GM12878 (cell line): ENCODE measurements at regions not wholly inside any gene's neighbourhood (a gene's known extent, or its start where the extent isn't known, plus 50 kb on each side); places are given as distances from the start of the nearest gene placed in this dataset.

Experiments used
- BCL11A ChIP-seq: IDR thresholded peaks from 2 replicates; pipeline ENCODE4 v1.6.1; 2011; ENCODE audit warnings: low read depth, low read length
- CHD2 ChIP-seq: IDR thresholded peaks from 2 replicates; pipeline ENCODE4 v1.6.1; 2011; ENCODE audit warnings: low read depth, low read length, improper control_type of control experiment, borderline replicate concordance
- CTCF ChIP-seq, 3 experiments: IDR thresholded peaks in 2 of 3; conservative IDR thresholded peaks in 1 of 3; 2 replicates each; pipeline ENCODE4 v1.5.1; 2011; ENCODE audit warnings: low read depth in 3 of 3, low read length in 3 of 3, mild to moderate bottlenecking in 3 of 3, control low read depth in 2 of 3, moderate library complexity in 2 of 3, inconsistent platforms in 1 of 3, mixed read lengths in 1 of 3; ENCODE audit not compliant: control insufficient read depth in 2 of 3, insufficient read depth in 1 of 3; ENCODE audit errors: extremely low read depth in 1 of 3
- IKZF1 ChIP-seq: fragments of 450-650 bp; conservative IDR thresholded peaks from 2 replicates; pipeline ENCODE4 v1.6.1; 2017; ENCODE audit warnings: antibody characterized with exemption, mild to moderate bottlenecking
- POLR2A ChIP-seq: IDR thresholded peaks from 2 replicates; pipeline ENCODE4 v1.6.1; 2011; ENCODE audit warnings: low read depth, mild to moderate bottlenecking, low read length
- PRDM15 ChIP-seq: fragments of 450-650 bp; formaldehyde crosslinking; IDR thresholded peaks from 2 replicates; pipeline ENCODE4 v1.4.0; 2020; ENCODE audit warnings: mild to moderate bottlenecking, moderate library complexity
- REST ChIP-seq: IDR thresholded peaks from 2 replicates; pipeline ENCODE4 v1.6.1; 2012; ENCODE audit warnings: mild to moderate bottlenecking, low read depth, low read length
- TAF1 ChIP-seq: IDR thresholded peaks from 2 replicates; pipeline ENCODE4 v1.6.1; 2011; ENCODE audit warnings: mild to moderate bottlenecking, low read depth, low read length, borderline replicate concordance

DNA sequence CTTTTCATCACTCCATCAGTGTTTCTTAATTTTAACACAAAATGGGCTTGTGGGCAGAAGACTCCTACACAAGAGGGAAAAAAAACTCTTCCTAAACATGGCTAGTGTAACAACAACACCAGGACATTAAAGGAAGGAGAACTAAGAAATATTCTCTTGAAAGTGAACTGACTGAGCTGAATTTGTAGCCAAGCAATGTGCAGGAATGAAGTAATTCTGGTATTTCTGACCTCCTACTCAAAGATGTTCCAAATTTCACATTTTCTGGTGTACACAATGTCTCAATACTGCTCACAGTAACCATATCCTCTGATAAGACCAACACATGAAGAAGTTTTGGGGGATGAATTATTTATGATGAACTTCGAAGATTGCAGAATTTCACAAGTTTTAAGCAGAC is 357.3 kb downstream of the DUSP6 start:
- TF ChIP-seq BCL11A (no peak), CHD2 (no peak), CTCF (IDR thresholded peaks at IDR 0.05 in 2 of 3, conservative IDR thresholded peaks at IDR 0.05 in 1 of 3; ENCODE audit: control insufficient read depth in 2 of 3, extremely low read depth in 1 of 3, insufficient read depth in 1 of 3, low read depth in 3 of 3, low read length in 3 of 3) (no peak), PRDM15 (CRISPR knock-in tag) (no peak), TAF1 (no peak), POLR2A (no peak), IKZF1 (no peak), REST (no peak)
